GM23248 (cell line): ENCODE measurements at regions not wholly inside any gene's neighbourhood (a gene's known extent, or its start where the extent isn't known, plus 50 kb on each side); places are given as distances from the start of the nearest gene placed in this dataset.
A peak's percentile ranks its signal among the peaks of the same experiment; 100 is the strongest.

Experiments used
- DNase-seq: peaks from one replicate; pipeline ENCODE4 v3.0.0-alpha.2; 2015
- H2AFZ ChIP-seq: fragments of 200-600 bp; sonication (generic); 2 replicates; pipeline ENCODE4 v1.6.1; 2016; ENCODE audit warnings: antibody characterized with exemption
- H3F3A ChIP-seq: fragments of 200-600 bp; sonication (generic); 2 replicates; pipeline ENCODE4 v1.6.1; 2016; ENCODE audit warnings: mild to moderate bottlenecking, antibody characterized with exemption, mixed run types; ENCODE audit not compliant: insufficient read depth
- H3K27ac ChIP-seq: fragments of 200-600 bp; sonication (generic); 2 replicates; pipeline ENCODE4 v1.5.1; 2016; ENCODE audit warnings: mild to moderate bottlenecking
- H3K27me3 ChIP-seq: fragments of 200-600 bp; sonication (generic); replicated peaks from 2 replicates; pipeline ENCODE4 v1.6.1; 2016; ENCODE audit warnings: mild to moderate bottlenecking; ENCODE audit not compliant: insufficient read depth
- H3K36me3 ChIP-seq: fragments of 200-600 bp; sonication (generic); 2 replicates; pipeline ENCODE4 v1.6.1; 2016; ENCODE audit warnings: low read depth, mild to moderate bottlenecking
- H3K4me1 ChIP-seq: fragments of 200-600 bp; sonication (generic); 2 replicates; pipeline ENCODE4 v1.6.1; 2016; ENCODE audit warnings: mild to moderate bottlenecking; ENCODE audit not compliant: insufficient read depth
- H3K4me2 ChIP-seq: fragments of 200-600 bp; sonication (generic); one replicate; pipeline ENCODE4 v1.6.1; 2016; ENCODE audit warnings: mild to moderate bottlenecking; ENCODE audit not compliant: unreplicated experiment
- H3K4me3 ChIP-seq: fragments of 200-600 bp; sonication (generic); 2 replicates; pipeline ENCODE4 v1.5.1; 2016; ENCODE audit warnings: mild to moderate bottlenecking
- H3K79me2 ChIP-seq: fragments of 200-600 bp; sonication (generic); 2 replicates; pipeline ENCODE4 v1.6.1; 2016; ENCODE audit warnings: mild to moderate bottlenecking; ENCODE audit not compliant: insufficient read depth
- H3K9ac ChIP-seq: fragments of 200-600 bp; sonication (generic); 2 replicates; pipeline ENCODE4 v1.6.1; 2016; ENCODE audit warnings: mild to moderate bottlenecking
- H3K9me2 ChIP-seq: fragments of 200-600 bp; sonication (generic); 2 replicates; pipeline ENCODE4 v1.6.1; 2016; ENCODE audit warnings: mixed run types, mild to moderate bottlenecking, moderate library complexity; ENCODE audit not compliant: insufficient read depth
- H3K9me3 ChIP-seq: fragments of 200-600 bp; sonication (generic); one replicate; pipeline ENCODE4 v1.6.1; 2017; ENCODE audit warnings: low read depth
- H4K20me1 ChIP-seq: fragments of 200-600 bp; sonication (generic); 2 replicates; pipeline ENCODE4 v1.6.0; 2016; ENCODE audit not compliant: insufficient read depth
- EZH2 ChIP-seq: fragments of 200-600 bp; sonication (generic); IDR thresholded peaks from 2 replicates; pipeline ENCODE4 v1.6.1; 2018; ENCODE audit warnings: antibody characterized with exemption, mild to moderate bottlenecking; ENCODE audit not compliant: insufficient read depth, poor library complexity, severe bottlenecking
- EZH2phosphoT487 ChIP-seq: fragments of 200-600 bp; sonication (generic); IDR thresholded peaks from 2 replicates; pipeline ENCODE4 v1.6.1; 2018; ENCODE audit warnings: antibody characterized with exemption, moderate library complexity, mild to moderate bottlenecking, low read depth; ENCODE audit not compliant: insufficient read depth
- WGBS, 2 experiments: methylation state at CpG; one replicate each; pipeline ENCODE4 v1.1.6; 2015 to 2017; ENCODE audit warnings: low lambda C conversion rate in 2 of 2, low coverage in 1 of 2; ENCODE audit errors: missing lambda C conversion rate in 2 of 2; 5-methylcytosine and 5-hydroxymethylcytosine counted together
- in situ Hi-C: fragments of 300-500 bp; cut with MboI; formaldehyde crosslinking; loops from 2 replicates; pipeline ENCODE4 v1.15.0; 2020

- Histone ChIP-seq H3K9me3 (no peaks in the 10 kb centered on the region), H2AFZ (no peak overlapping the region), H3K4me2 (no peak overlapping the region), H3K36me3 (no peaks in the 10 kb centered on the region), H3K9me2 (no peaks in the 10 kb centered on the region), H3K4me3 (no peak overlapping the region), H3K27ac (no peak overlapping the region), H3K27me3 (no peaks in the 10 kb centered on the region), H3K4me1 (no peaks in the 10 kb centered on the region), H4K20me1 (no peaks in the 10 kb centered on the region), H3K79me2 (no peaks in the 10 kb centered on the region), H3K9ac (no peak overlapping the region), H3F3A (no peaks in the 10 kb centered on the region)
- 84 to 100% methylated on average over 1 of the region's 1 CpG for WGBS, 2 experiments
- DNase-seq, result no peak
- in situ Hi-C loops, result no loop called here
- TF ChIP-seq EZH2, result no peak
- no peak for TF ChIP-seq EZH2phosphoT487
Measured at GRCh38 chr13:82647540-82647939, 1234.7 kb downstream of the SLITRK1 start.

GRCh38 chr13:82636119-82636518 lies 1246.2 kb downstream of the SLITRK1 start:
- Histone ChIP-seq H3K4me3 (no peak overlapping the region), H2AFZ (no peak overlapping the region), H3F3A (no peaks in the 10 kb centered on the region), H3K4me2 (no peak overlapping the region), H3K9me3 (no peaks in the 10 kb centered on the region), H3K79me2 (no peaks in the 10 kb centered on the region), H4K20me1 (no peaks in the 10 kb centered on the region), H3K27me3 (no peaks in the 10 kb centered on the region), H3K9ac (no peak overlapping the region), H3K36me3 (no peaks in the 10 kb centered on the region), H3K4me1 (no peaks in the 10 kb centered on the region), H3K9me2 (no peaks in the 10 kb centered on the region), H3K27ac (no peak overlapping the region)
- in situ Hi-C loops, result no loop called here
- peak; percentile 38 for DNase-seq
- WGBS, 2 experiments, result 72 to 85% methylated on average over 1 of the region's 1 CpG
- no peak for TF ChIP-seq EZH2phosphoT487

GRCh38 chr13:82634946-82635345 lies 1247.3 kb downstream of the SLITRK1 start:
- DNase-seq, result peak; percentile 38
- Histone ChIP-seq H2AFZ (no peak overlapping the region), H3K27ac (no peak overlapping the region), H3F3A (no peaks in the 10 kb centered on the region), H3K9me2 (no peaks in the 10 kb centered on the region), H3K79me2 (no peaks in the 10 kb centered on the region), H4K20me1 (no peaks in the 10 kb centered on the region), H3K27me3 (no peaks in the 10 kb centered on the region), H3K4me1 (no peaks in the 10 kb centered on the region), H3K4me3 (no peak overlapping the region), H3K9me3 (no peaks in the 10 kb centered on the region), H3K36me3 (no peaks in the 10 kb centered on the region), H3K9ac (no peak overlapping the region), H3K4me2 (no peak overlapping the region)
- in situ Hi-C loops, result no loop called here
- WGBS, 2 experiments, result 37 to 46% methylated on average over 2 of the region's 2 CpGs
- TF ChIP-seq EZH2, result no peak
- no peak for TF ChIP-seq EZH2phosphoT487

GRCh38 chr13:82627183-82627582 lies 1255.1 kb downstream of the SLITRK1 start:
- Histone ChIP-seq H2AFZ (no peak overlapping the region), H3K79me2 (no peaks in the 10 kb centered on the region), H3K36me3 (no peaks in the 10 kb centered on the region), H3K4me1 (no peaks in the 10 kb centered on the region), H4K20me1 (no peaks in the 10 kb centered on the region), H3K4me3 (no peak overlapping the region), H3K9me3 (no peaks in the 10 kb centered on the region), H3K9ac (no peak overlapping the region), H3K4me2 (no peak overlapping the region), H3K9me2 (no peaks in the 10 kb centered on the region), H3F3A (no peaks in the 10 kb centered on the region), H3K27ac (no peak overlapping the region), H3K27me3 (no peaks in the 10 kb centered on the region)
- WGBS, 2 experiments, result 40 to 63% methylated on average over 1 of the region's 1 CpG
- TF ChIP-seq EZH2 (no peak), EZH2phosphoT487 (no peak)
- peak; percentile 19 for DNase-seq
- in situ Hi-C loops, result no loop called here

- no peak for TF ChIP-seq EZH2
- TF ChIP-seq EZH2phosphoT487, result no peak
- no peak for DNase-seq
- in situ Hi-C loops, result no loop called here
- no peaks in the 10 kb centered on the region for H4K20me1 ChIP-seq
- H3K4me2 ChIP-seq, result no peak overlapping the region
- no peaks in the 10 kb centered on the region for H3F3A ChIP-seq
- H3K36me3 ChIP-seq, result no peaks in the 10 kb centered on the region
- H3K9me2 ChIP-seq, result no peaks in the 10 kb centered on the region
- H3K27ac ChIP-seq, result no peak overlapping the region
- no peaks in the 10 kb centered on the region for H3K79me2 ChIP-seq
- H2AFZ ChIP-seq, result no peak overlapping the region
- no peak overlapping the region for H3K9ac ChIP-seq
- H3K4me1 ChIP-seq, result no peaks in the 10 kb centered on the region
- H3K9me3 ChIP-seq, result no peaks in the 10 kb centered on the region
- 48% methylated on average over 3 of the region's 3 CpGs for WGBS, 2 experiments
- no peaks in the 10 kb centered on the region for H3K27me3 ChIP-seq
- H3K4me3 ChIP-seq, result no peak overlapping the region
Measured at GRCh38 chr13:82625717-82626116, 1256.6 kb downstream of the SLITRK1 start.
